ENCODE measurements at regions not wholly inside any gene's neighbourhood (a gene's known extent, or its start where the extent isn't known, plus 50 kb on each side); places are given as distances from the start of the nearest gene placed in this dataset.

DNA sequence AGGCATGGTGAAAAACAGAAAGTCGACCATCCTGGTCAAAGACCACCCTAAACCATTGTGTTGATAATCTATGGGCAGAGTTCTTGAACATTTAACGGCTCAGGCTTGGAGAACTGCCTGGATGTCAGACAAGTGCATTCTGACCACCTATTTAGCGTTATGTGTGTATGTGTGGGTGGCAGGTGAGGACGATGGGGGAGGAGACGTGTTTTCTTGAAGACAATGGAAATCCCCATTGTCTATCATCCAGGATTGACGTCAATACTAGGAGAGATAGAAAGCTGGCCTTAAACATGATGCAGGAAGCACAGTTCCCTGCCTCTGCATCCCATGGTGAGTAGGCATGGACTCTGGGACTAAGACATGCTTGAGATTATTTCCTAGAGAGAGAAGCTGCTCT is 157.4 kb upstream of the MAF start:
- Mint-ChIP-seq H3K4me1 (peaks cover 0 to 6% of the 10 kb centered on the region in 2 experiments; a peak in 2 of 4 replicates), H3K4me3 (no peak overlapping the region), H3K27ac (no peak overlapping the region), H3K27me3 (ENCODE audit: low read depth) (peaks cover 2% of the 10 kb centered on the region), H3K9me3 (no peaks in the 10 kb centered on the region), H3K36me3 (ENCODE audit: insufficient read depth in 1 of 3, low read depth in 3 of 3) (no peaks in the 10 kb centered on the region)
- Histone ChIP-seq H3K18ac (ENCODE audit: insufficient read length, low read depth, low read length) (no peak overlapping the region), H3K23ac (ENCODE audit: insufficient read length, low read depth, low read length) (no peak overlapping the region), H4K20me1 (ENCODE audit: control insufficient read depth, insufficient read depth, insufficient read length) (no peaks in the 10 kb centered on the region), H2BK12ac (ENCODE audit: insufficient read length, low read depth, low read length) (no peak overlapping the region), H3K23me2 (ENCODE audit: insufficient read length, low read depth, low read length, poor library complexity, severe bottlenecking) (no peaks in the 10 kb centered on the region), H3K4me2 (ENCODE audit: insufficient read depth, insufficient read length, low read length) (no peak overlapping the region), H2BK20ac (ENCODE audit: low read depth, low read length, poor library complexity, severe bottlenecking) (no peak overlapping the region), H2AFZ (ENCODE audit: low read length) (no peak overlapping the region), H4K91ac (ENCODE audit: insufficient read length, low read depth, low read length) (no peak overlapping the region), H3K56ac (ENCODE audit: insufficient read length, low read depth, low read length) (no peak overlapping the region), H2BK15ac (ENCODE audit: low read depth, low read length) (no peak overlapping the region), H3K79me2 (ENCODE audit: insufficient read depth, low read length) (no peaks in the 10 kb centered on the region), H3K9me3 (ENCODE audit: control insufficient read depth, low read depth, low read length) (no peaks in the 10 kb centered on the region), H3K27ac (ENCODE audit: insufficient read length, low read depth, low read length) (no peak overlapping the region), H3K14ac (ENCODE audit: insufficient read depth, low read length) (no peak overlapping the region), H3K27me3 (ENCODE audit: insufficient read depth, low read length) (no peaks in the 10 kb centered on the region), H3T11ph (ENCODE audit: low read length) (no peak overlapping the region), H4K5ac (ENCODE audit: insufficient read length, low read depth, low read length) (no peak overlapping the region), H3K9ac (ENCODE audit: extremely low read depth, insufficient read length, low read length) (no peak overlapping the region), H3K4me1 (ENCODE audit: insufficient read depth, low read length) (no peaks in the 10 kb centered on the region), H4K8ac (replicated peaks; ENCODE audit: insufficient read length, low read depth, low read length) (no peak overlapping the region), H2AK5ac (ENCODE audit: insufficient read length, low read length) (no peak overlapping the region), H2BK120ac (ENCODE audit: low read depth, low read length, poor library complexity, severe bottlenecking) (no peak overlapping the region), H3K79me1 (ENCODE audit: insufficient read depth, low read depth, low read length, poor library complexity, severe bottlenecking) (no peaks in the 10 kb centered on the region), H2BK5ac (ENCODE audit: insufficient read length, low read length) (no peak overlapping the region), H3K4ac (ENCODE audit: low read depth, low read length) (no peak overlapping the region)
- TF ChIP-seq, protein P1, sequence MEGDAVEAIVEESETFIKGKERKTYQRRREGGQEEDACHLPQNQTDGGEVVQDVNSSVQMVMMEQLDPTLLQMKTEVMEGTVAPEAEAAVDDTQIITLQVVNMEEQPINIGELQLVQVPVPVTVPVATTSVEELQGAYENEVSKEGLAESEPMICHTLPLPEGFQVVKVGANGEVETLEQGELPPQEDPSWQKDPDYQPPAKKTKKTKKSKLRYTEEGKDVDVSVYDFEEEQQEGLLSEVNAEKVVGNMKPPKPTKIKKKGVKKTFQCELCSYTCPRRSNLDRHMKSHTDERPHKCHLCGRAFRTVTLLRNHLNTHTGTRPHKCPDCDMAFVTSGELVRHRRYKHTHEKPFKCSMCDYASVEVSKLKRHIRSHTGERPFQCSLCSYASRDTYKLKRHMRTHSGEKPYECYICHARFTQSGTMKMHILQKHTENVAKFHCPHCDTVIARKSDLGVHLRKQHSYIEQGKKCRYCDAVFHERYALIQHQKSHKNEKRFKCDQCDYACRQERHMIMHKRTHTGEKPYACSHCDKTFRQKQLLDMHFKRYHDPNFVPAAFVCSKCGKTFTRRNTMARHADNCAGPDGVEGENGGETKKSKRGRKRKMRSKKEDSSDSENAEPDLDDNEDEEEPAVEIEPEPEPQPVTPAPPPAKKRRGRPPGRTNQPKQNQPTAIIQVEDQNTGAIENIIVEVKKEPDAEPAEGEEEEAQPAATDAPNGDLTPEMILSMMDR (conservative IDR thresholded peaks at IDR 0.05): no peak
- DNase-seq: no peak
- WGBS (ENCODE audit: extremely low coverage, insufficient read length, low lambda C conversion rate): no CpG with 5 or more reads among the region's 6 CpGs

All from H9 (cell line).